A549 (cell line): ENCODE measurements at regions not wholly inside any gene's neighbourhood (a gene's known extent, or its start where the extent isn't known, plus 50 kb on each side); places are given as distances from the start of the nearest gene placed in this dataset.
A peak's percentile ranks its signal among the peaks of the same experiment; 100 is the strongest.

ENCODE experiments used
- ATAC-seq, 2 experiments: fragments of 200-7000 bp in 1 of 2; fragments of >200 bp in 1 of 2; cut with Nextera tagmentation in 1 of 2; cut with Tn5 transposase in 1 of 2; 3 replicates each; pipeline versions ENCODE4 v1.8.0 to v1.9.1; 2018 to 2020; ENCODE audit warnings: mild to moderate bottlenecking in 1 of 2, moderate library complexity in 1 of 2
- CTCF ChIA-PET: fragments of 300-600 bp; sonication (Branson Sonifier 250); formaldehyde crosslinking; extraction: SDS; loops from one replicate; lab custom pipeline; 2021; ENCODE audit warnings: antibody characterized with exemption, inconsistent platforms; lab: Yijun Ruan, JAX
- POLR2A ChIA-PET: fragments of 350-600 bp; formaldehyde crosslinking; extraction: SDS; loops from one replicate; lab custom pipeline; 2021; ENCODE audit warnings: antibody characterized with exemption, inconsistent platforms; lab: Yijun Ruan, JAX
- DNase-seq, 2 experiments: peaks; one replicate each; pipeline versions ENCODE4 v3.0.0 to v3.0.0-alpha.2; 2011 to 2016; ENCODE audit warnings: low read depth in 1 of 2, low spot score in 1 of 2
- FAIRE-seq: peaks from 2 replicates; lab custom pipeline; 2011; peaks lifted over from hg19 to GRCh38; lab: Jason Lieb, UNC
- H3K27ac ChIP-seq, 2 experiments: fragments of >200 bp; sonication (Bioruptor Twin); formaldehyde crosslinking; 3 replicates each; pipeline ENCODE4 v1.5.1; 2016 to 2017
- H3K4me1 ChIP-seq: fragments of >200 bp; sonication (Bioruptor Twin); formaldehyde crosslinking; 3 replicates; pipeline ENCODE4 v1.6.1; 2016
- H3K4me2 ChIP-seq: fragments of >200 bp; sonication (Bioruptor Twin); formaldehyde crosslinking; 3 replicates; pipeline ENCODE4 v1.6.1; 2016
- H3K4me3 ChIP-seq: fragments of >200 bp; sonication (Bioruptor Twin); formaldehyde crosslinking; 3 replicates; pipeline ENCODE4 v1.5.1; 2016
- H3K9me3 ChIP-seq: fragments of >200 bp; sonication (Bioruptor Twin); formaldehyde crosslinking; 3 replicates; pipeline ENCODE4 v1.6.1; 2016
- ATOH8 ChIP-seq: fragments of 250-450 bp; sonication (Bioruptor Pico); IDR thresholded peaks from 2 replicates; pipeline ENCODE4 v1.5.0; 2020; ENCODE audit warnings: low read depth, mild to moderate bottlenecking, moderate library complexity
- BHLHE40 ChIP-seq: IDR thresholded peaks from 2 replicates; pipeline ENCODE4 v1.6.1; 2012; ENCODE audit warnings: low read depth, low read length, inconsistent platforms
- CBX8 ChIP-seq: fragments of 200-600 bp; sonication (generic); IDR thresholded peaks from 2 replicates; pipeline ENCODE4 v1.6.1; 2016
- CEBPB ChIP-seq, 2 experiments: fragments of >200 bp in 1 of 2; sonication (Bioruptor Twin) in 1 of 2; formaldehyde crosslinking in 1 of 2; IDR thresholded peaks; 2 replicates each; pipeline ENCODE4 v1.6.1; 2012 to 2016
- CHD4 ChIP-seq: fragments of 200-600 bp; sonication (generic); IDR thresholded peaks from 2 replicates; pipeline ENCODE4 v1.6.1; 2016; ENCODE audit warnings: antibody characterized with exemption, mild to moderate bottlenecking, borderline replicate concordance
- E2F6 ChIP-seq: IDR thresholded peaks from 2 replicates; pipeline ENCODE4 v1.6.1; 2012; ENCODE audit warnings: low read depth, borderline replicate concordance
- EHMT2 ChIP-seq: fragments of 200-600 bp; sonication (generic); IDR thresholded peaks from 2 replicates; pipeline ENCODE4 v1.6.1; 2016; ENCODE audit warnings: antibody characterized with exemption, low read depth, mild to moderate bottlenecking, moderate library complexity
- ELK1 ChIP-seq: fragments of 150-350 bp; IDR thresholded peaks from 2 replicates; pipeline ENCODE4 v1.6.1; 2014; ENCODE audit warnings: low read depth, mild to moderate bottlenecking, low read length
- ESRRA ChIP-seq: fragments of 150-350 bp; IDR thresholded peaks from 2 replicates; pipeline ENCODE4 v1.6.1; 2014; ENCODE audit warnings: mild to moderate bottlenecking, low read length, borderline replicate concordance
- FOSB ChIP-seq: fragments of 250-450 bp; sonication (Bioruptor Pico); IDR thresholded peaks from 2 replicates; pipeline ENCODE4 v1.5.0; 2020; ENCODE audit warnings: mild to moderate bottlenecking, moderate library complexity
- GATA3 ChIP-seq: IDR thresholded peaks from 2 replicates; pipeline ENCODE4 v1.6.1; 2012; ENCODE audit warnings: borderline replicate concordance
- HES2 ChIP-seq: fragments of >200 bp; sonication (Bioruptor Twin); formaldehyde crosslinking; IDR thresholded peaks from 2 replicates; pipeline ENCODE4 v1.6.1; 2016
- HOXA7 ChIP-seq: fragments of 250-450 bp; sonication (Bioruptor Pico); IDR thresholded peaks from 2 replicates; pipeline ENCODE4 v1.5.0; 2020; ENCODE audit warnings: mild to moderate bottlenecking, moderate library complexity
- HOXB13 ChIP-seq: fragments of 250-450 bp; sonication (Bioruptor Pico); IDR thresholded peaks from 2 replicates; pipeline ENCODE4 v1.5.0; 2020; ENCODE audit warnings: low read depth, mild to moderate bottlenecking, moderate library complexity
- HOXB5 ChIP-seq: fragments of 250-450 bp; sonication (Bioruptor Pico); IDR thresholded peaks from 2 replicates; pipeline ENCODE4 v1.5.0; 2020; ENCODE audit warnings: mild to moderate bottlenecking, moderate library complexity
- KDM5A ChIP-seq: fragments of 200-600 bp; sonication (generic); IDR thresholded peaks from 2 replicates; pipeline ENCODE4 v1.6.1; 2016; ENCODE audit warnings: antibody characterized with exemption, mild to moderate bottlenecking
- MAX ChIP-seq: IDR thresholded peaks from 2 replicates; pipeline ENCODE4 v1.6.1; 2012
- MYC ChIP-seq: IDR thresholded peaks from 2 replicates; pipeline ENCODE4 v1.6.1; 2012; ENCODE audit warnings: mild to moderate bottlenecking, inconsistent platforms, low read length, improper control_type of control experiment, borderline replicate concordance
- NR3C1 ChIP-seq: fragments of >200 bp; sonication (Bioruptor Twin); formaldehyde crosslinking; IDR thresholded peaks from 3 replicates; pipeline ENCODE4 v1.6.1; 2017
- PBX3 ChIP-seq: IDR thresholded peaks from 2 replicates; pipeline ENCODE4 v1.6.1; 2012
- PHF8 ChIP-seq: fragments of 200-600 bp; sonication (generic); IDR thresholded peaks from 2 replicates; pipeline ENCODE4 v1.6.1; 2016; ENCODE audit warnings: low read depth, mild to moderate bottlenecking, antibody characterized with exemption, moderate library complexity, borderline replicate concordance
- RCOR1 ChIP-seq: fragments of 150-350 bp; IDR thresholded peaks from 2 replicates; pipeline ENCODE4 v1.6.1; 2014; ENCODE audit warnings: antibody characterized with exemption, low read length, low read depth
- RFX5 ChIP-seq: fragments of 450-650 bp; IDR thresholded peaks from 2 replicates; pipeline ENCODE4 v1.7.1; 2014; ENCODE audit warnings: antibody characterized with exemption, mild to moderate bottlenecking, moderate library complexity
- RNF2 ChIP-seq: fragments of 200-600 bp; sonication (generic); IDR thresholded peaks from 2 replicates; pipeline ENCODE4 v1.6.1; 2016; ENCODE audit warnings: low read depth, mild to moderate bottlenecking, antibody characterized with exemption, moderate library complexity, borderline replicate concordance
- SMC3 ChIP-seq: fragments of >200 bp; sonication (Bioruptor Twin); formaldehyde crosslinking; IDR thresholded peaks from 3 replicates; pipeline ENCODE4 v1.6.1; 2018; ENCODE audit warnings: inconsistent platforms
- SREBF2 ChIP-seq: fragments of 450-650 bp; IDR thresholded peaks from 2 replicates; pipeline ENCODE4 v1.6.1; 2014; ENCODE audit warnings: mild to moderate bottlenecking, moderate library complexity
- ZC3H11A ChIP-seq: fragments of 450-650 bp; IDR thresholded peaks from 2 replicates; pipeline ENCODE4 v1.6.1; 2014; ENCODE audit warnings: antibody characterized with exemption, mild to moderate bottlenecking
- ZFP36 ChIP-seq: fragments of 450-650 bp; IDR thresholded peaks from 2 replicates; pipeline ENCODE4 v1.6.1; 2014; ENCODE audit warnings: borderline replicate concordance; ENCODE audit not compliant: partially characterized antibody
- WGBS: methylation state at CpG from one replicate; pipeline ENCODE4 v1.1.6; 2017; ENCODE audit errors: missing lambda C conversion rate; 5-methylcytosine and 5-hydroxymethylcytosine counted together

- ChIA-PET CTCF (interaction anchor here (0.5 to 2.6 kb wide), 2 partner anchors 15 to 384 kb away, joined by 4 to 8 read pairs; no protein-coding TSS in a partner anchor), POLR2A (interaction anchor here (1.4 to 1.7 kb wide), 3 partner anchors 16 to 127 kb away, joined by 5 to 12 read pairs (median 7); no protein-coding TSS in a partner anchor)
- peaks cover 12% of the 10 kb centered on the region; the same call in 1 of the 3 replicates for H3K4me1 ChIP-seq
- TF ChIP-seq PBX3 (no peak), SREBF2 (no peak), ZC3H11A (no peak), RFX5 (no peak), HES2 (no peak), CBX8 (no peak), NR3C1 (no peak), ZFP36 (no peak), MAX (no peak), SMC3 (no peak), BHLHE40 (no peak), ATOH8 (CRISPR knock-in tag) (no peak), HOXB5 (CRISPR knock-in tag) (no peak), KDM5A (no peak), CEBPB (IDR thresholded peaks at IDR 0.05) (no peak), MYC (no peak)
- DNase-seq = no peak
- H3K9me3 ChIP-seq = peaks cover 61% of the 10 kb centered on the region
- no peak overlapping the region; the same call in 2 of the 3 replicates for H3K4me2 ChIP-seq
- no peak overlapping the region for H3K4me3 ChIP-seq
- peak overlapping the region; percentile 72 to 85 for H3K27ac ChIP-seq
- FAIRE-seq = no peak
- ATAC-seq = no peak
- WGBS = 56% methylated on average over 8 of the region's 8 CpGs
These were observed 73.9 kb downstream of the ACKR3 start for GRCh38 chr2:236643480-236643879.

GRCh38 chr2:236644067-236644466 is 74.4 kb downstream of the ACKR3 start:
- peaks cover 12% of the 10 kb centered on the region; the same call in 1 of the 3 replicates for H3K4me1 ChIP-seq
- TF ChIP-seq HOXB13 (CRISPR knock-in tag) (no peak), RFX5 (no peak), HOXB5 (CRISPR knock-in tag) (no peak), RNF2 (no peak), PHF8 (no peak), FOSB (CRISPR knock-in tag) (no peak), CHD4 (no peak), ATOH8 (CRISPR knock-in tag) (no peak), E2F6 (no peak), ESRRA (no peak), ZFP36 (no peak), HOXA7 (CRISPR knock-in tag) (no peak), RCOR1 (no peak), EHMT2 (no peak), GATA3 (no peak), HES2 (no peak), ELK1 (no peak), SREBF2 (no peak)
- ATAC-seq (no peak), FAIRE-seq (no peak), DNase-seq (no peak)
- no peak overlapping the region for H3K4me2 ChIP-seq
- POLR2A ChIA-PET = no interaction called here
- no peak overlapping the region for H3K4me3 ChIP-seq
- CTCF ChIA-PET = interaction anchor here (0.5 to 2.6 kb wide), 2 partner anchors 14 to 383 kb away, joined by 4 to 8 read pairs; no protein-coding TSS in a partner anchor
- peaks cover 55% of the 10 kb centered on the region for H3K9me3 ChIP-seq
- peak overlapping the region; percentile 72 to 85; a peak in 5 of 6 replicates for H3K27ac ChIP-seq
